ENCODE measurements at regions not wholly inside any gene's neighbourhood (a gene's known extent, or its start where the extent isn't known, plus 50 kb on each side); places are given as distances from the start of the nearest gene placed in this dataset.

DNA sequence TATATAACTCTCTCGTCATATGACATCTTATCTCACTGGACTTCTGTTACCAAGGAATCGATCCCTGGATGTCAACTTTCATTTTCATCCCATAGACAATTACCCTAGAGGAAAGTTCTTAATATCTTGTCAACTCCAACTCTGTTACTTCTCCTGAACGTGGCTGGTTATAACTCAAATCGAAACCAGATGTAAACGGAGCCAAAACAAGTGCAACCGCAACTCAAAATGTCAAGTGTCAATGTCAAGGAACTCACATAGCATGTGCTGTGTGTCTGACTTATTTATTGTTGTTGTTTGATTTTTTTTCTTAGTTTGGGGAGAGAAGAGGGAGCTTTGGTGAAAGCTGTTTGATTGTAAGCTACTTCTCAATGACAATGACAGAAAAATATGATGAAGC lies 108.6 kb downstream of the VIP start:
- TF ChIP-seq, protein P1, sequence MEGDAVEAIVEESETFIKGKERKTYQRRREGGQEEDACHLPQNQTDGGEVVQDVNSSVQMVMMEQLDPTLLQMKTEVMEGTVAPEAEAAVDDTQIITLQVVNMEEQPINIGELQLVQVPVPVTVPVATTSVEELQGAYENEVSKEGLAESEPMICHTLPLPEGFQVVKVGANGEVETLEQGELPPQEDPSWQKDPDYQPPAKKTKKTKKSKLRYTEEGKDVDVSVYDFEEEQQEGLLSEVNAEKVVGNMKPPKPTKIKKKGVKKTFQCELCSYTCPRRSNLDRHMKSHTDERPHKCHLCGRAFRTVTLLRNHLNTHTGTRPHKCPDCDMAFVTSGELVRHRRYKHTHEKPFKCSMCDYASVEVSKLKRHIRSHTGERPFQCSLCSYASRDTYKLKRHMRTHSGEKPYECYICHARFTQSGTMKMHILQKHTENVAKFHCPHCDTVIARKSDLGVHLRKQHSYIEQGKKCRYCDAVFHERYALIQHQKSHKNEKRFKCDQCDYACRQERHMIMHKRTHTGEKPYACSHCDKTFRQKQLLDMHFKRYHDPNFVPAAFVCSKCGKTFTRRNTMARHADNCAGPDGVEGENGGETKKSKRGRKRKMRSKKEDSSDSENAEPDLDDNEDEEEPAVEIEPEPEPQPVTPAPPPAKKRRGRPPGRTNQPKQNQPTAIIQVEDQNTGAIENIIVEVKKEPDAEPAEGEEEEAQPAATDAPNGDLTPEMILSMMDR (IDR thresholded peaks at IDR 0.05): no peak
- TF ChIP-seq POLR2A (IDR thresholded peaks at IDR 0.05): no peak
